HepG2 (cell line): ENCODE measurements at regions not wholly inside any gene's neighbourhood (a gene's known extent, or its start where the extent isn't known, plus 50 kb on each side); places are given as distances from the start of the nearest gene placed in this dataset.

Source experiments
- BHLHE40 ChIP-seq: IDR thresholded peaks from 2 replicates; pipeline ENCODE4 v1.6.1; 2011; ENCODE audit warnings: low read length, improper control_type of control experiment
- CTCF ChIP-seq: sonication (generic); formaldehyde crosslinking; IDR thresholded peaks from 2 replicates; pipeline ENCODE4 v1.5.0; 2020; ENCODE audit warnings: mild to moderate bottlenecking, missing genetic modification reagents, moderate library complexity
- EZH2 ChIP-seq: conservative IDR thresholded peaks from 2 replicates; pipeline ENCODE4 v1.6.1; 2012; ENCODE audit warnings: mild to moderate bottlenecking, low read depth, low read length, moderate library complexity
- FOXM1 ChIP-seq: sonication (generic); formaldehyde crosslinking; IDR thresholded peaks from 2 replicates; pipeline ENCODE4 v1.5.0; 2020; ENCODE audit warnings: missing genetic modification reagents
- HBP1 ChIP-seq: IDR thresholded peaks from 2 replicates; pipeline ENCODE4 v1.6.1; 2016; ENCODE audit warnings: low read depth, control low read depth
- MTF1 ChIP-seq: sonication (generic); formaldehyde crosslinking; IDR thresholded peaks from 2 replicates; pipeline ENCODE4 v1.5.0; 2020; ENCODE audit warnings: missing genetic modification reagents
- POLR2A ChIP-seq, 2 experiments: IDR thresholded peaks; 2 replicates each; pipeline ENCODE4 v1.6.1; 2011; ENCODE audit warnings: low read depth in 2 of 2, low read length in 2 of 2, mild to moderate bottlenecking in 1 of 2, moderate library complexity in 1 of 2; ENCODE audit not compliant: insufficient read depth in 1 of 2
- SOX13 ChIP-seq, 3 experiments: fragments of 450-650 bp in 1 of 3; sonication (generic) in 1 of 3; formaldehyde crosslinking in 1 of 3; IDR thresholded peaks in 2 of 3; conservative IDR thresholded peaks in 1 of 3; 2 replicates each; pipeline versions ENCODE4 v1.5.0 to v1.6.1; 2016 to 2020; ENCODE audit warnings: antibody characterized with exemption in 1 of 3, mild to moderate bottlenecking in 1 of 3, missing compliant biosample characterization in 1 of 3, missing genetic modification reagents in 1 of 3, moderate library complexity in 1 of 3
- ZNF282 ChIP-seq: fragments of 450-650 bp; IDR thresholded peaks from 2 replicates; pipeline ENCODE4 v1.6.1; 2018; ENCODE audit not compliant: partially characterized antibody
- ZNF34 ChIP-seq: sonication (generic); formaldehyde crosslinking; IDR thresholded peaks from 2 replicates; pipeline ENCODE4 v1.4.0; 2020; ENCODE audit warnings: mild to moderate bottlenecking, missing genetic modification reagents, borderline replicate concordance
- ZNF770 ChIP-seq: sonication (generic); formaldehyde crosslinking; IDR thresholded peaks from 2 replicates; pipeline ENCODE4 v1.5.0; 2020; ENCODE audit warnings: mild to moderate bottlenecking, missing genetic modification reagents
- TF ChIP-seq, protein P1 (sequence below): sonication (generic); formaldehyde crosslinking; IDR thresholded peaks from 2 replicates; pipeline ENCODE4 v1.4.0; 2020; ENCODE audit warnings: missing genetic modification reagents

GRCh38 chr10:111175787-111176186, 99.0 kb downstream of the ADRA2A start:
- TF ChIP-seq SOX13 (IDR thresholded peaks at IDR 0.05) (no peak), SOX13 (CRISPR knock-in tag; conservative IDR thresholded peaks at IDR 0.05 in 1 of 2, IDR thresholded peaks at IDR 0.05 in 1 of 2) (no peak), BHLHE40 (no peak), CTCF (no peak), ZNF282 (no peak), HBP1 (no peak), POLR2A (IDR thresholded peaks at IDR 0.05; ENCODE audit: insufficient read depth in 1 of 2, low read depth in 2 of 2, low read length in 2 of 2) (no peak), EZH2 (no peak), ZNF34 (CRISPR knock-in tag) (no peak), FOXM1 (CRISPR knock-in tag) (no peak), MTF1 (CRISPR knock-in tag) (no peak), ZNF770 (no peak)
- TF ChIP-seq, protein P1, sequence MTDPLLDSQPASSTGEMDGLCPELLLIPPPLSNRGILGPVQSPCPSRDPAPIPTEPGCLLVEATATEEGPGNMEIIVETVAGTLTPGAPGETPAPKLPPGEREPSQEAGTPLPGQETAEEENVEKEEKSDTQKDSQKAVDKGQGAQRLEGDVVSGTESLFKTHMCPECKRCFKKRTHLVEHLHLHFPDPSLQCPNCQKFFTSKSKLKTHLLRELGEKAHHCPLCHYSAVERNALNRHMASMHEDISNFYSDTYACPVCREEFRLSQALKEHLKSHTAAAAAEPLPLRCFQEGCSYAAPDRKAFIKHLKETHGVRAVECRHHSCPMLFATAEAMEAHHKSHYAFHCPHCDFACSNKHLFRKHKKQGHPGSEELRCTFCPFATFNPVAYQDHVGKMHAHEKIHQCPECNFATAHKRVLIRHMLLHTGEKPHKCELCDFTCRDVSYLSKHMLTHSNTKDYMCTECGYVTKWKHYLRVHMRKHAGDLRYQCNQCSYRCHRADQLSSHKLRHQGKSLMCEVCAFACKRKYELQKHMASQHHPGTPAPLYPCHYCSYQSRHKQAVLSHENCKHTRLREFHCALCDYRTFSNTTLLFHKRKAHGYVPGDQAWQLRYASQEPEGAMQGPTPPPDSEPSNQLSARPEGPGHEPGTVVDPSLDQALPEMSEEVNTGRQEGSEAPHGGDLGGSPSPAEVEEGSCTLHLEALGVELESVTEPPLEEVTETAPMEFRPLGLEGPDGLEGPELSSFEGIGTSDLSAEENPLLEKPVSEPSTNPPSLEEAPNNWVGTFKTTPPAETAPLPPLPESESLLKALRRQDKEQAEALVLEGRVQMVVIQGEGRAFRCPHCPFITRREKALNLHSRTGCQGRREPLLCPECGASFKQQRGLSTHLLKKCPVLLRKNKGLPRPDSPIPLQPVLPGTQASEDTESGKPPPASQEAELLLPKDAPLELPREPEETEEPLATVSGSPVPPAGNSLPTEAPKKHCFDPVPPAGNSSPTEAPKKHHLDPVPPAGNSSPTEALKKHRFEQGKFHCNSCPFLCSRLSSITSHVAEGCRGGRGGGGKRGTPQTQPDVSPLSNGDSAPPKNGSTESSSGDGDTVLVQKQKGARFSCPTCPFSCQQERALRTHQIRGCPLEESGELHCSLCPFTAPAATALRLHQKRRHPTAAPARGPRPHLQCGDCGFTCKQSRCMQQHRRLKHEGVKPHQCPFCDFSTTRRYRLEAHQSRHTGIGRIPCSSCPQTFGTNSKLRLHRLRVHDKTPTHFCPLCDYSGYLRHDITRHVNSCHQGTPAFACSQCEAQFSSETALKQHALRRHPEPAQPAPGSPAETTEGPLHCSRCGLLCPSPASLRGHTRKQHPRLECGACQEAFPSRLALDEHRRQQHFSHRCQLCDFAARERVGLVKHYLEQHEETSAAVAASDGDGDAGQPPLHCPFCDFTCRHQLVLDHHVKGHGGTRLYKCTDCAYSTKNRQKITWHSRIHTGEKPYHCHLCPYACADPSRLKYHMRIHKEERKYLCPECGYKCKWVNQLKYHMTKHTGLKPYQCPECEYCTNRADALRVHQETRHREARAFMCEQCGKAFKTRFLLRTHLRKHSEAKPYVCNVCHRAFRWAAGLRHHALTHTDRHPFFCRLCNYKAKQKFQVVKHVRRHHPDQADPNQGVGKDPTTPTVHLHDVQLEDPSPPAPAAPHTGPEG (CRISPR knock-in tag), result no peak
